ENCODE measurements at regions not wholly inside any gene's neighbourhood (a gene's known extent, or its start where the extent isn't known, plus 50 kb on each side); places are given as distances from the start of the nearest gene placed in this dataset.
"Not testable (repeated sequence)": the region's sequence is repeated elsewhere in the genome, so short reads cannot be mapped to it uniquely, and the experiment has no call there.

DNA sequence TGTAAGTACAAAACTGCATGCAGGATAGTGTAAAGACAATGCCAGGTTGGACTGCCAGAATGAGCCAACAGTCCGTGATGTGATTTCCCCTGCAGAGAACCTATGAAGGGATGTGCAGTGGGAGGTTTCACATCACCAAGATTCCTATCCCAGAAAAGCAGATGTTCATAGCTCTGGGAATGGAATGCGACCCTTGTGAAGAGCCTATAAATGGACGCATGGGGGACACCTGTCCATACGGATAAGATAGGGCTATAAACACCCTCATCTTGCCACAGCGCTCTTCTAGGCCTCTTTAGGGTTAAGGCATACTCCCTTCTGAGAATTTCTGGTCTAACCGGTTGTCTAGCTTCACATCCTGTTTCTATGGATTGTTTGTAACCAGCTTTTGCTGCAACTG is 1261.8 kb downstream of the RAPGEF2 start:
- H3K27ac ChIP-seq (ENCODE audit: low read depth, low read length); H3K9ac ChIP-seq (replicated peaks in 1 of 4; ENCODE audit: extremely low read depth in 1 of 4, low read depth in 3 of 4, low read length in 3 of 4); H3K27me3 ChIP-seq (replicated peaks in 1 of 4; ENCODE audit: control insufficient read depth in 3 of 4, extremely low read depth in 1 of 4, insufficient read depth in 3 of 4, low read length in 3 of 4); H3K4me2 ChIP-seq (ENCODE audit: insufficient read depth in 1 of 2, low read depth in 2 of 2, low read length in 2 of 2); H2BK12ac ChIP-seq (ENCODE audit: low read depth, low read length); H3K79me1 ChIP-seq (ENCODE audit: low read depth, low read length); H3K56ac ChIP-seq (replicated peaks; ENCODE audit: insufficient read length, low read depth, low read length); H3K4me3 ChIP-seq (ENCODE audit: extremely low read depth in 1 of 4, insufficient read depth in 2 of 4, low read depth in 3 of 4, low read length in 4 of 4); H3K79me2 ChIP-seq (ENCODE audit: control insufficient read depth in 1 of 2, insufficient read depth in 2 of 2, low read length in 2 of 2); H3K4ac ChIP-seq (replicated peaks; ENCODE audit: insufficient read length, low read depth, low read length); H2BK5ac ChIP-seq (ENCODE audit: low read depth, low read length); H3K23me2 ChIP-seq (ENCODE audit: low read depth, low read length); H3K18ac ChIP-seq (ENCODE audit: extremely low read depth, low read length); DNase-seq (ENCODE audit: low read depth in 1 of 2, low spot score in 2 of 2); POLR2A ChIA-PET (ENCODE audit: partially characterized antibody); H2AK5ac ChIP-seq (ENCODE audit: low read depth, low read length); H4K8ac ChIP-seq (ENCODE audit: extremely low read depth, insufficient read depth, low read length); H4K20me1 ChIP-seq (replicated peaks in 1 of 2; ENCODE audit: control insufficient read depth in 1 of 2, insufficient read depth in 2 of 2, low read length in 2 of 2); H2BK120ac ChIP-seq (replicated peaks; ENCODE audit: low read depth, low read length); H3K4me1 ChIP-seq (replicated peaks in 1 of 4; ENCODE audit: control insufficient read depth in 3 of 4, insufficient read depth in 4 of 4, low read length in 3 of 4); H4K91ac ChIP-seq (replicated peaks; ENCODE audit: insufficient read length, low read length); H2BK15ac ChIP-seq (ENCODE audit: low read length); FAIRE-seq; H3K23ac ChIP-seq (ENCODE audit: insufficient read length); H3K14ac ChIP-seq (ENCODE audit: insufficient read length); H2AFZ ChIP-seq (ENCODE audit: low read length); H3K36me3 ChIP-seq (ENCODE audit: control insufficient read depth in 2 of 4, insufficient read depth in 4 of 4, low read length in 3 of 4); H2BK20ac ChIP-seq (ENCODE audit: low read length); H4K5ac ChIP-seq (ENCODE audit: insufficient read length, low read depth, low read length): not testable (repeated sequence)
- CTCF ChIA-PET (ENCODE audit: partially characterized antibody), result interaction anchor here (0.9 to 1.4 kb wide), 5 partner anchors 18 to 820 kb away, joined by 3 to 4 read pairs (median 3); no protein-coding TSS in a partner anchor
- WGBS, 2 experiments (ENCODE audit: extremely low coverage in 1 of 2, insufficient coverage in 1 of 2, insufficient read length in 1 of 2, insufficient replicate concordance in 2 of 2, low coverage in 1 of 2, low lambda C conversion rate in 2 of 2, missing lambda C conversion rate in 1 of 2), result 74% methylated on average over 5 of the region's 6 CpGs; no CpG with 5 or more reads in 1 of the 2 experiments
- peaks cover 12 to 15% of the 10 kb centered on the region in 2 experiments for H3K9me3 ChIP-seq (ENCODE audit: insufficient read depth in 2 of 2, low read depth in 1 of 2, low read length in 1 of 2)

Data from H1 (cell line).